Activated T-cell treated with anti-CD3 and anti-CD28 coated beads for 48 hours (primary cell): ENCODE measurements at regions not wholly inside any gene's neighbourhood (a gene's known extent, or its start where the extent isn't known, plus 50 kb on each side); places are given as distances from the start of the nearest gene placed in this dataset.

Experiments used
- DNase-seq: peaks from one replicate; pipeline ENCODE4 v3.0.0-alpha.2; 2020; ENCODE audit warnings: low read depth

GRCh38 chr5:165829504-165829903 lies 2324.1 kb downstream of the MAT2B start:
- DNase-seq, result no peak

- DNase-seq, result no peak
These were observed 2329.5 kb downstream of the MAT2B start for GRCh38 chr5:165834891-165835290.

- no peak for DNase-seq
These were observed 2330.6 kb downstream of the MAT2B start for GRCh38 chr5:165836046-165836445.

- DNase-seq, result no peak
These were observed 2331.9 kb downstream of the MAT2B start for GRCh38 chr5:165837286-165837685.

- DNase-seq, result no peak
These were observed 2339.2 kb downstream of the MAT2B start for GRCh38 chr5:165844571-165844970.

GRCh38 chr5:165858118-165858517 lies 2352.7 kb downstream of the MAT2B start:
- DNase-seq, result no peak

- DNase-seq, result no peak
These were observed 2353.8 kb downstream of the MAT2B start for GRCh38 chr5:165859251-165859650.

GRCh38 chr5:165863239-165863638 lies 2357.8 kb downstream of the MAT2B start:
- no peak for DNase-seq

- no peak for DNase-seq
These were observed 2365.9 kb downstream of the MAT2B start for GRCh38 chr5:165871291-165871690.

GRCh38 chr5:165874851-165875250 lies 2369.4 kb downstream of the MAT2B start:
- DNase-seq, result no peak

- DNase-seq, result no peak
These were observed 2371.1 kb downstream of the MAT2B start for GRCh38 chr5:165876538-165876937.

GRCh38 chr5:165877475-165877874 lies 2372.1 kb downstream of the MAT2B start:
- no peak for DNase-seq

GRCh38 chr5:165881259-165881658 lies 2375.8 kb downstream of the MAT2B start:
- DNase-seq, result no peak

GRCh38 chr5:165882099-165882498 lies 2376.7 kb downstream of the MAT2B start:
- no peak for DNase-seq

- no peak for DNase-seq
These were observed 2380.4 kb downstream of the MAT2B start for GRCh38 chr5:165885623-165886350.

GRCh38 chr5:165887147-165887546 lies 2381.7 kb downstream of the MAT2B start:
- DNase-seq, result no peak

GRCh38 chr5:165892383-165892782 lies 2387.0 kb downstream of the MAT2B start:
- DNase-seq, result no peak

- DNase-seq, result no peak
These were observed 2389.5 kb downstream of the MAT2B start for GRCh38 chr5:165894916-165895315.

- no peak for DNase-seq
These were observed 2387.6 kb upstream of the WWC1 start for GRCh38 chr5:165903835-165904234.

GRCh38 chr5:165906871-165907270 lies 2384.6 kb upstream of the WWC1 start:
- no peak for DNase-seq

GRCh38 chr5:165913059-165913458 lies 2378.4 kb upstream of the WWC1 start:
- no peak for DNase-seq

- no peak for DNase-seq
These were observed 2377.0 kb upstream of the WWC1 start for GRCh38 chr5:165914456-165914855.

GRCh38 chr5:165919196-165919595 lies 2372.2 kb upstream of the WWC1 start:
- no peak for DNase-seq

- no peak for DNase-seq
These were observed 2370.8 kb upstream of the WWC1 start for GRCh38 chr5:165920655-165921054.
